HL-60 (cell line): ENCODE measurements at regions not wholly inside any gene's neighbourhood (a gene's known extent, or its start where the extent isn't known, plus 50 kb on each side); places are given as distances from the start of the nearest gene placed in this dataset.

Experiments used
- DNase-seq, 2 experiments: peaks; one replicate each; pipeline ENCODE4 v3.0.0-alpha.2; 2010 to 2020; ENCODE audit warnings: low read depth in 1 of 2, low spot score in 1 of 2
- H3K27ac ChIP-seq: fragments of 250-450 bp; sonication (Bioruptor Pico); replicated peaks from 2 replicates; pipeline ENCODE4 v1.5.1; 2020; ENCODE audit warnings: mild to moderate bottlenecking, moderate library complexity
- H3K27me3 ChIP-seq: fragments of 250-450 bp; sonication (Bioruptor Pico); 2 replicates; pipeline ENCODE4 v1.5.1; 2021; ENCODE audit warnings: mild to moderate bottlenecking, moderate library complexity; ENCODE audit not compliant: insufficient read depth, poor library complexity, severe bottlenecking
- H3K4me3 ChIP-seq: replicated peaks from 2 replicates; pipeline ENCODE4 v1.5.1; 2011; ENCODE audit warnings: mild to moderate bottlenecking, control low read depth, low read length; ENCODE audit not compliant: insufficient read depth
- CTCF ChIP-seq: IDR thresholded peaks from one replicate; pipeline ENCODE4 v1.5.1; 2011; ENCODE audit warnings: low read length, control low read depth, inconsistent platforms; ENCODE audit not compliant: insufficient read depth
- GABPA ChIP-seq: IDR thresholded peaks from 2 replicates; pipeline ENCODE4 v1.6.1; 2012; ENCODE audit warnings: low read depth
- POLR2AphosphoS5 ChIP-seq: IDR thresholded peaks from 2 replicates; pipeline ENCODE4 v1.6.1; 2012; ENCODE audit warnings: low read depth
- REST ChIP-seq: IDR thresholded peaks from 2 replicates; pipeline ENCODE4 v1.6.1; 2012; ENCODE audit warnings: low read depth; ENCODE audit not compliant: insufficient replicate concordance
- SPI1 ChIP-seq: IDR thresholded peaks from 2 replicates; pipeline ENCODE4 v1.6.1; 2012; ENCODE audit warnings: low read depth, mild to moderate bottlenecking, borderline replicate concordance

DNA sequence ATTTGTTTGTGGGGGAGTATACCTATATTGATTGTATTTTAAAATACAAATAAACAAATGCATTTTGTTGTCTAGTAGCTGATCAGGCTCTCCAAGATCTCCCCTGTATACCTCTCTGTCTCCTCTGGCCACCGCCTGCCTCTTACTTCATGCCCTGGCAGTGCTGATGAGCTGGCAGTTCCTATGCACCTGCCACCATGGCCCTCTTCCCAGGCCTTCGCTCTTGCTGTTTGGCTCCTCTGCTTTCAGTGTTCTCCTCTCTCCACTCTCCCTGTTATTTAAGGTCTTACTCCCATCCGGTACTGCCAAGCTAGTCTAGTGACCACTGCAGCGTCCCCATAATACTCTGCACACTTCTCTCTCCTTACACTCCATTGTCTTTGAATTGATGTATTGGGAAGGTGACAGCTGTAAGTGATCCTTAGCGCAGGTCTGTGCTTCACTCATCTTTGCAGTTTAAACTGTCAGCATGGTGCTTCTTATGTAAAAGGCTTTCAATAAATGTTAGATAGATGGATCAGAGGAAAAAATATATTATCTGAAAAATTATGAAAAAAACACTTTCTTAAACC, 88.1 kb upstream of the ATP1A1 start:
- no peaks in the 10 kb centered on the region for H3K27me3 ChIP-seq
- DNase-seq = no peak
- no peak for TF ChIP-seq REST
- TF ChIP-seq POLR2AphosphoS5 = no peak
- no peak for TF ChIP-seq GABPA
- TF ChIP-seq SPI1 = no peak
- TF ChIP-seq CTCF = no peak

GRCh38 chr1:116286541-116286971, 86.5 kb upstream of the ATP1A1 start:
- Histone ChIP-seq H3K27ac (no peak overlapping the region), H3K4me3 (no peak overlapping the region), H3K27me3 (no peaks in the 10 kb centered on the region)
- no peak for DNase-seq
- TF ChIP-seq SPI1 (no peak), CTCF (no peak), GABPA (no peak), POLR2AphosphoS5 (no peak), REST (no peak)

More for the DNA sequence above, 88.1 kb upstream of the ATP1A1 start:
- Histone ChIP-seq H3K27ac (no peak overlapping the region), H3K4me3 (no peak overlapping the region)

- TF ChIP-seq REST (no peak), POLR2AphosphoS5 (no peak), CTCF (no peak), SPI1 (no peak), GABPA (no peak)
- no peak for DNase-seq
- no peaks in the 10 kb centered on the region for H3K27me3 ChIP-seq
- no peak overlapping the region for H3K4me3 ChIP-seq
- no peak overlapping the region for H3K27ac ChIP-seq
Observed at GRCh38 chr1:116287341-116288200, 85.5 kb upstream of the ATP1A1 start.
